HS-5 (cell line): ENCODE measurements at regions not wholly inside any gene's neighbourhood (a gene's known extent, or its start where the extent isn't known, plus 50 kb on each side); places are given as distances from the start of the nearest gene placed in this dataset.

Experiments
- DNase-seq: peaks from one replicate; pipeline ENCODE4 v3.0.0-alpha.2; 2012; ENCODE audit warnings: low read depth

GRCh38 chr17:65365169-65365568, 196.3 kb downstream of the AXIN2 start:
- no peak for DNase-seq

GRCh38 chr17:65364438-65364837, 197.0 kb downstream of the AXIN2 start:
- no peak for DNase-seq

GRCh38 chr17:65362826-65363225, 198.6 kb downstream of the AXIN2 start:
- DNase-seq = no peak

GRCh38 chr17:65360961-65361552, 200.4 kb downstream of the AXIN2 start:
- DNase-seq = no peak

GRCh38 chr17:65359016-65359415, 202.4 kb downstream of the AXIN2 start:
- DNase-seq = peak; percentile 62

- no peak for DNase-seq
Observed at GRCh38 chr17:65356536-65356935, 204.9 kb downstream of the AXIN2 start.

DNA sequence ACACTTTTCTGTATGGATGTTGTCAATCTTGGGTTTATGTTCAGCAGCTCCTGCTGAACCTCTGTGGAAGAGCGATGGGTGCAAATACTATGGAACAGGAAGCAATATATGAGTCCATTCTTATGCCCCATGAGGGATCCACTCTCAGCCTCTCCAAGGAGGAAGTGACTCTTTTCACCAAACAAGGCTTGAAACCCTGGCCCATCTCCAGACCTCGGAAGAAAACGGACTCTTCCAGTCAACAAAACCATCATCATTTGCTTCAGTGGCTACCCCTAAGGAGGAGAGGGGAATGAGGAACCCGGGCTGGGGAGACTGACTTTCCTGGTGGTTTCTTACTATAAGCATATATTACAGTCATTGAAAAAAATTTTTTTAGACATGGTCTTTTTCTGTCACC, 206.2 kb downstream of the AXIN2 start:
- DNase-seq = no peak

- no peak for DNase-seq
Observed at GRCh38 chr17:65349916-65350315, 211.5 kb downstream of the AXIN2 start.

DNA sequence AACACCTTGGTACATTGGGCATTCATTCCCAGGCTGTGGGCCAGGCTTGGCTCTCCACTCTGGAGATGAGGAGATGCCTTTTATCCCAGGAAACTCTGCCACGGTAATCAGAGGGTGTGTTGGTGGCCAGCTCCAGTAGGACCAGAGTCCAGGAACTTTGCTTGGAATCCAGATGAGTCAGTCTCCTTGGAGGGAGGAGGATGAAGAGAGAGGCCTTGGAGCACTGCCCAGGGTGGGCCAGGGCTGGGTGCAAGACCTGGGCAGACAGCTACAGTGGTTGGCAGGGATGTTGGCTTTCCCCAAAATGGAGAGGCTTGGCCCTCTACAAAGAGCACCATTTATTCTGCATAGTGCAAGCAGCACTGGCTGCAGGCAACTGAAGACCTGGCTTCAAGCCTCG, 209.0 kb downstream of the RGS9 start:
- no peak for DNase-seq

- DNase-seq = no peak
Observed at GRCh38 chr17:65345261-65346005, 208.3 kb downstream of the RGS9 start.

DNA sequence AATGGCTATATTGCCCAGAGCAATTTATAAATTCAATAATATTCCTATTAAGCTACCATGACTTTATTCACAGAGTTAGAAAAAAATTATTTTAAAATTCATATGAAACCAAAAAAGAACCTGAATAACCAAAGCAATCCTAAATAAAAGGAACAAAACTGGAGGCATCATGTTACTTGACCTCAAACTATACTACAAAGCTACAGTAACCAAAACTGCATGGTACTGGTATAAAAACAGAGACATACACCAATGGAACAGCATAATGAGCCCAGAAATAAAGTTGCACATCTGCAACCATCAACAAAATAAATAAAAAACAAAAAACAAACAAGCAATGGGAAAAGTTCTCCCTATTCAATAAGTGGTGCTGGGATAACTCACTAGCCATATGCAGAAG, 203.2 kb downstream of the RGS9 start:
- no peak for DNase-seq

- peak; percentile 30 for DNase-seq
Observed at GRCh38 chr17:65334406-65334805, 197.2 kb downstream of the RGS9 start.

GRCh38 chr17:65332779-65333178, 195.6 kb downstream of the RGS9 start:
- DNase-seq = no peak

DNA sequence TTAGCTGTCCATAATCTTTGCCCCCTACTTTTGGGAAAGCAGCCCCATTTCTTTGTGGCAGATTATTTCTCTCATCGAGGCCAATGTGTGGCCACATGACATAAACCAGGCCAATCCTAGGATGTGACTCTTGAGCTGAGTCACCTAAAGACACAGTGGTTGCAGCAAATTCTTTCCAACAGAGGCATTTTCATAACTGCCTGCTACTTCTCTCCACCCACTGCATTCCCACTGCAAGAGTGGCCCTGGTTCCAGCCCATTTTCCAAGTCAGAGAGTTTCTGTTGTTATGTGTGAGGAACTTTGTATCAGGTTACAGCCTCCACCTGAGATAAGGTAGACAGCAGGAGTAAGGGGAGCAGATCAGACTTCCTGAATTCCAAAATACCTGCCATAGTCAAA, 195.2 kb downstream of the RGS9 start:
- peak; percentile 31 for DNase-seq

- DNase-seq = no peak
Observed at GRCh38 chr17:65328567-65328966, 191.4 kb downstream of the RGS9 start.

- no peak for DNase-seq
Observed at GRCh38 chr17:65324611-65325342, 187.6 kb downstream of the RGS9 start.

GRCh38 chr17:65323049-65323448, 185.9 kb downstream of the RGS9 start:
- no peak for DNase-seq

GRCh38 chr17:65320820-65321219, 183.7 kb downstream of the RGS9 start:
- DNase-seq = no peak

GRCh38 chr17:65314212-65314611, 177.0 kb downstream of the RGS9 start:
- DNase-seq = no peak

DNA sequence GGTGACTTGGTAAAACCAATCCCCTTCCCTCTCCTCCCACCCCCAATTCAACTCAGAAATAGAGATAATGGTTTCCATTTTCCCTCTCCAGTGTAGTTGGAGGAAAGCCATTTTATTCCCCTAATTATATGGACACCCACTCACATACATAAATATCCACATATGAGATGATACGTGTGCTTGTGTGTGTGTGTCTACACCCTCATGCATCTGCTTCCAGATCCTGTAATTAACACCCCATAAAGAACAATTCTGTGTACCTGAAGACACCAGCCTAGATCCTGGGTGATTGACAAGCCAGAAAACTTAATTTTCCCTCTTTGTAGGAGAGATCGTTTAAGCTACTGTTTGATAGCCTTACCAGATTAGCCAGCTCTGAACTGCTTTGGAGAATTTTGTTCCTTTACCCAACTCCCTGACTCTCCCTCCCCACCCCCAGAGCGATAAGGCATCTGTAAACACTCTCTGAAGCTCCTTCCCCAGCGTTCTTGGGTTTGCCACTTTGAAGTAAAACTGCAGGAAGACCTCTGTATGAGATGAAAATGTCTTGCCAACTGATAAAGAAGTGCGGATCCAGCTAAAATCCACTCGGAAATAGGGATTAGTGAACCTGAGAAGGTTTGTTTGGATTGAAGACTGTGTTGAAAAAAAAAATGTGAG, 175.7 kb downstream of the RGS9 start:
- no peak for DNase-seq

GRCh38 chr17:65311261-65311660, 174.1 kb downstream of the RGS9 start:
- DNase-seq = no peak

DNA sequence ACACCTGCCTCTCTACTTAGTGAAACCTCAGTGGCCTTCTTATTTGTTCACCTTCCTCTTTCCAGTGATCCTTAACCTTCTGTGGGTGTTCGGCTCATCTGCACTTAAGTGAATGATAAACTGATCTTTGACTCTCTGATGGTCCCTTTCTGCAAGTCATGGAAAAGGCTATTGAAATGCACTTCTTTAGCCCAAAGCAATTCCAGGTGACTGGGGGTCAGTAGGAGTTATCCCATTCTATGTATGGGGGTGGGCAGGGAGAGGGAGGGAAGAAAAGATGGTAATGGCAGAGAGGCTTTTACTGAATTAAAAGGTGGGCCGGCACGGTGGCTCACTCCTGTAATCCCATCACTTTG, 170.8 kb downstream of the RGS9 start:
- DNase-seq = no peak
